Kidney (tissue), 13 donors: ENCODE measurements at regions not wholly inside any gene's neighbourhood (a gene's known extent, or its start where the extent isn't known, plus 50 kb on each side); places are given as distances from the start of the nearest gene placed in this dataset.
A peak's percentile ranks its signal among the peaks of the same experiment; 100 is the strongest.

Experiments used
- DNase-seq, 5 donors: peaks; one replicate each; pipeline ENCODE4 v3.0.0-alpha.2; 2013 to 2020
- FAIRE-seq: peaks from 2 replicates; lab custom pipeline; 2012; peaks lifted over from hg19 to GRCh38; lab: Jason Lieb, UNC
- H3K27ac ChIP-seq, 2 donors: one replicate each; pipeline ENCODE4 v1.7.0; 2013; ENCODE audit warnings: low read depth in 2 of 2, low read length in 2 of 2, inconsistent platforms in 1 of 2
- H3K27me3 ChIP-seq: one replicate; pipeline ENCODE4 v1.7.1; 2013; ENCODE audit warnings: low read length, inconsistent platforms; ENCODE audit not compliant: control insufficient read depth, insufficient read depth
- H3K36me3 ChIP-seq, 3 donors: one replicate each; pipeline versions ENCODE4 v1.7.0 to v1.7.1; 2013; ENCODE audit warnings: low read length in 3 of 3, control low read depth in 1 of 3, inconsistent platforms in 1 of 3; ENCODE audit not compliant: insufficient read depth in 3 of 3, control insufficient read depth in 2 of 3
- H3K4me1 ChIP-seq, 3 donors: one replicate each; pipeline versions ENCODE4 v1.7.0 to v1.7.1; 2013; ENCODE audit warnings: low read length in 3 of 3, inconsistent platforms in 1 of 3, low read depth in 1 of 3; ENCODE audit not compliant: control insufficient read depth in 2 of 3, insufficient read depth in 2 of 3
- H3K4me3 ChIP-seq, 3 donors: one replicate each; pipeline versions ENCODE4 v1.7.0 to v1.8.1; 2013; ENCODE audit warnings: low read length in 3 of 3, control low read depth in 1 of 3, inconsistent platforms in 1 of 3
- H3K9ac ChIP-seq, 3 donors: one replicate each; pipeline versions ENCODE4 v1.7.0 to v1.7.1; 2013; ENCODE audit warnings: low read length in 3 of 3, control low read depth in 1 of 3, inconsistent platforms in 1 of 3
- H3K9me3 ChIP-seq, 3 donors: one replicate each; pipeline versions ENCODE4 v1.7.0 to v1.7.1; 2013; ENCODE audit warnings: low read length in 3 of 3, control low read depth in 1 of 3, inconsistent platforms in 1 of 3; ENCODE audit not compliant: control insufficient read depth in 2 of 3, insufficient read depth in 1 of 3
- CTCF ChIP-seq: IDR thresholded peaks from 3 replicates; pipeline ENCODE4 v1.5.1; 2012; ENCODE audit warnings: mild to moderate bottlenecking, moderate library complexity, borderline replicate concordance; ENCODE audit not compliant: insufficient read depth; ENCODE audit errors: extremely low read depth
- intact Hi-C: fragments of 100-400 bp; cut with DNase I; formaldehyde crosslinking; loops from one replicate; pipeline ENCODE4 v1.11.1; 2022
- donor health status: control.
- donor health status: control.
- donor health status: control.
- donor health status: control.
- donor health status: control.
- donor health status: DM: yes; HTN: yes; CAD: no.
- donor health status: Normal renal cell carcinoma (clear cell type).

DNA sequence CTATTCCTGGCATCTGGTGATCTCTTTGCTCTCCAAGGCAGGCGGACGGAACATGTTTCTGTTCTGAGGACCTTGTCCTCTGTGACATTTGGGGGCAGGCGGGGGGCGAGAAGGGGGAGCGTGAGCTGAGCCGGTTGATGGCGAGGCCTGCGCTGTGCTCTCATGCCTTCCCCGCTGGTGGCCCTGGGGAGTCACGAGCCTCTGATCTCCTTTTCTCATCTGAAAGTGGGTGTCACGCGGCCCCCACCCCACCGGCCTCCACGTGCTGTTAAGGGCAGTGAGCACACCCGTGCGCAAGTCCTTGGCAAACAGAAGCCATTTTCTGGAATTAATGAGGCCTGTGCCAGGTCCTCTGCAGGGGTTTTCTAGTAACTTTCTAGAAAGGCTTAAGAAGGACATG lies 102.8 kb upstream of the ACTRT2 start:
- no peaks in the 10 kb centered on the region for H3K9me3 ChIP-seq
- intact Hi-C loops = no loop called here
- no peak for TF ChIP-seq CTCF
- no peak for FAIRE-seq
- H3K4me3 ChIP-seq = no peak overlapping the region
- no peak overlapping the region for H3K27ac ChIP-seq
- H3K27me3 ChIP-seq = no peaks in the 10 kb centered on the region
- no peak for DNase-seq
- no peaks in the 10 kb centered on the region for H3K4me1 ChIP-seq
- no peaks in the 10 kb centered on the region for H3K36me3 ChIP-seq
- no peak overlapping the region for H3K9ac ChIP-seq

GRCh38 chr1:2919841-2920240 lies 101.4 kb upstream of the ACTRT2 start:
- no peak overlapping the region for H3K27ac ChIP-seq

DNA sequence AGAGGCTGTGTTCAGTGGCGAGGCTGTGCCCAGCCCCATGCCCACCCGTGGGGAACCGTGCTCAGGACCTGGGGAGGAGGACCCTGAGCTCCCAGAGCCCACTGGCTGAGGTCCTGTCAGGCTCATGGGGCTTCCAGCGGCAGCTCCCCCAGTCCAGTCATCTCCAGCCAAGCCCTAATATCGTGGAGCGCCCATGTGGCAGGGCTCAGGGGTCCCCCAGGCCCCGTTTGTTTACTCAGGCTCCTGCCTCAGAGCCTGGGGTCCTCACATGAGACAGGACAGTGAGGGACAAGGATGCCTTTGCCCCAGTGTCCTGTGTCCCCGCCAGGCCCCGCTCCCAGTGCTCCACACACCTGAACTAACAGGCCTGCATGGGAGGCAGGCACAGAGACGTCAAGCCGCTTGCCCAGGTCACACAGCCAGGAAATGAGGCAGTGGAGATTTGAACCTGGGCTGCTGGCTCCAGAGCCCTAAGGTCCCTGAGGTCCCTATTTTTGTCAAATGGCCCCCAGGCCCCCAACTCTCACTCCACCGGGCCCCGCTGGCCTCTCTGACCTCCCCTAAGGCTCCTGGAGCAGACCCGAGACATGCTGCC lies 100.7 kb upstream of the ACTRT2 start:
- H3K36me3 ChIP-seq = no peaks in the 10 kb centered on the region
- H3K27ac ChIP-seq = no peak overlapping the region
- no peaks in the 10 kb centered on the region for H3K27me3 ChIP-seq
- DNase-seq (no peak), FAIRE-seq (no peak)
- H3K4me3 ChIP-seq = no peak overlapping the region
- H3K4me1 ChIP-seq = no peaks in the 10 kb centered on the region
- TF ChIP-seq CTCF = no peak
- no peak overlapping the region for H3K9ac ChIP-seq
- intact Hi-C loops = no loop called here
- H3K9me3 ChIP-seq = no peaks in the 10 kb centered on the region

More at GRCh38 chr1:2919841-2920240, 101.4 kb upstream of the ACTRT2 start:
- no peaks in the 10 kb centered on the region for H3K4me1 ChIP-seq
- no peak for TF ChIP-seq CTCF
- H3K4me3 ChIP-seq = no peak overlapping the region
- DNase-seq = peak in 1 of 5 donors; percentile 61
- no peak overlapping the region for H3K9ac ChIP-seq
- no peaks in the 10 kb centered on the region for H3K36me3 ChIP-seq
- no peak for FAIRE-seq
- intact Hi-C loops = no loop called here
- no peaks in the 10 kb centered on the region for H3K9me3 ChIP-seq
- H3K27me3 ChIP-seq = no peaks in the 10 kb centered on the region
